VCaP (cell line): ENCODE measurements at regions not wholly inside any gene's neighbourhood (a gene's known extent, or its start where the extent isn't known, plus 50 kb on each side); places are given as distances from the start of the nearest gene placed in this dataset.

ENCODE experiments used
- H3K27ac ChIP-seq: fragments of 450-650 bp; 2 replicates; pipeline ENCODE4 v1.5.1; 2017
- TF ChIP-seq, protein P1 (sequence below): fragments of 450-650 bp; conservative IDR thresholded peaks from 2 replicates; pipeline ENCODE4 v1.5.1; 2017; ENCODE audit warnings: mild to moderate bottlenecking, moderate library complexity

DNA sequence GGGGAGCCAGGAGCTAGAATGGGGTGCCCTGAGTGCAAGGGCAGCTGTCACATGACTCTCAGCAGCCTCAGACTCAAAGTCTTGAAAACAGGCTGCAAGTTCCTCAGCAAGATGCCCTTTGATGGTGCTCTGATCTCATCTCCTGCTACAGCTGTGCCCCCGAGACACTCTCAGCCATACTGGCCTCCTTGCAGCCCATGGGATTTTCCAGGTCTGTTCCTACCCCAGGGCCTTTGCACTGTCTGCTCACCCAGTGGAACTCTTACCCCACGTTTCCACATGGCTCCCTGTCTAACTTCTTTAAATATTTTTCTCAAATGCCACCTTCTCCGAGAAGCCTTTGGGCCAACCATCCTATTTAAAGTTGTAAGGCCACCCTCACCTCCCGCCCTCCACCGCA, 146.9 kb downstream of the C16orf95 start:
- TF ChIP-seq, protein P1, sequence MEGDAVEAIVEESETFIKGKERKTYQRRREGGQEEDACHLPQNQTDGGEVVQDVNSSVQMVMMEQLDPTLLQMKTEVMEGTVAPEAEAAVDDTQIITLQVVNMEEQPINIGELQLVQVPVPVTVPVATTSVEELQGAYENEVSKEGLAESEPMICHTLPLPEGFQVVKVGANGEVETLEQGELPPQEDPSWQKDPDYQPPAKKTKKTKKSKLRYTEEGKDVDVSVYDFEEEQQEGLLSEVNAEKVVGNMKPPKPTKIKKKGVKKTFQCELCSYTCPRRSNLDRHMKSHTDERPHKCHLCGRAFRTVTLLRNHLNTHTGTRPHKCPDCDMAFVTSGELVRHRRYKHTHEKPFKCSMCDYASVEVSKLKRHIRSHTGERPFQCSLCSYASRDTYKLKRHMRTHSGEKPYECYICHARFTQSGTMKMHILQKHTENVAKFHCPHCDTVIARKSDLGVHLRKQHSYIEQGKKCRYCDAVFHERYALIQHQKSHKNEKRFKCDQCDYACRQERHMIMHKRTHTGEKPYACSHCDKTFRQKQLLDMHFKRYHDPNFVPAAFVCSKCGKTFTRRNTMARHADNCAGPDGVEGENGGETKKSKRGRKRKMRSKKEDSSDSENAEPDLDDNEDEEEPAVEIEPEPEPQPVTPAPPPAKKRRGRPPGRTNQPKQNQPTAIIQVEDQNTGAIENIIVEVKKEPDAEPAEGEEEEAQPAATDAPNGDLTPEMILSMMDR = no peak
- no peak overlapping the region for H3K27ac ChIP-seq

GRCh38 chr16:87171723-87172122, 145.5 kb downstream of the C16orf95 start:
- no peak overlapping the region for H3K27ac ChIP-seq
- TF ChIP-seq, protein P1 = no peak

DNA sequence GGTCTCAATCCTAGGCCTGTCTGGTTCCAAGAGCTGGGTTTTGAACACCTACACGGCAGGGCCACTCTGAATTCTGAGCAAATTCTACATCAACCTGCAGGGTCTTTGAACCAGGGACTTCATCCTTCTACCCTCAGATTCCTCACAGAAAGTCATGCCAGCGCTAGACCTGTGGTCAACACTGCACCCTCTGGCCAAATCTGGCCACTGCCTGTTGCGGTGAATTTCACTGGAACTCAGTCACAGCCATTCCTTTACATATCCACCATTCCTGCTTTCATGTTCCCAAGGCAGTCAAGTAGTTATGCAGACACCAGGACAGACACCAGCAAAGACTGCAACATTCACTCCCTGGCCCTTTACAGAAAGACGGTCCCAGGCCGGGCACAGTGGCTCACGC, 144.6 kb downstream of the C16orf95 start:
- H3K27ac ChIP-seq = no peak overlapping the region
- TF ChIP-seq, protein P1 = no peak

DNA sequence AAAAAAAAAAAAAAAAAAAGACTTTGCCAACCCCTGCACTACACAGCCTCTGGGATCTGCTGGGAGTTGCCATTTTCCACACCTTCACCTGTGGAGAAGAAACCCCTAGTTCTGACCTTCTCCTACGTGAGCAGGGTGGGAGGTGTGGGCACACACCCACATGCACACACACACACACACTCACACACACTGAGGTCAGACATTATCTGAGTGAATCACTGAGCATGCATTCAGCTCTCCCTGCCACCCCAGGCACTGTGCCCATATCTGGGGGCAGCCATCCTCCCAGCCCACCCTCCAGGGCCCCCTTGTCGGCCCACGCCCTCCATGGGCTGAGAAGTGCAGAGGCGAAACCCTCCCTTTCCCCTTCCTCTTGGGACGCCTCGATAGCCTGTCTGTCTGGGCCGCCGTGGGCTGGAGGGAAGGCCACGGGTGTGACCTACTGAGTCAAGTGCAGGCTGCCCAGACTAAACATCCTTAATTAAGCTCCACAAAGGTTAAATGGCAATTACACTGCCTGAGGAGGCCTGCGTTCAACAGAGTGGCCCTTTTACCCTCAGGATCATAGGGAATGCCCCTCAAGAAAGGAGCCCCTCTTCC, 143.8 kb downstream of the C16orf95 start:
- TF ChIP-seq, protein P1 = no peak
- H3K27ac ChIP-seq = no peak overlapping the region

- TF ChIP-seq, protein P1 = no peak
- no peak overlapping the region for H3K27ac ChIP-seq
Measured at GRCh38 chr16:87174061-87174460, 143.1 kb downstream of the C16orf95 start.

DNA sequence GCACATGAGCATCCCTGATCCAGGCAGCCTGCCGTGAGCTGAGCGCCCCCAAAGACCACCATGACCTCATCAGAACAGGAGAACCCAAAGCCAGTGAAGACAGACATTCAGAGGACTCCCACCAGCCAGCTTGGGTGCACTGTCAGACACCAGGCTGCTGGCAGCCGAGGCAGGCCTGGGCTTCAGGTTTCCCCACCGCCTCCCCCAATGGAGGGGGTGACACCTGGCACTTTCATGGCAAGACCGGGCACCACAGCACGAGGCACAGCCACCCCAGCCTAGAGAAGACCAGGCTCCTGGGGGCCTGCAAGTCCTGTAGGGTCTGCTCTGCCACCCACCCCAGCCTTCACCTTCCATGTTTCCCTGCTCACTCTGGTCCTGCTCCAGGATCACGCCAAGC, 140.5 kb downstream of the C16orf95 start:
- no peak overlapping the region for H3K27ac ChIP-seq
- TF ChIP-seq, protein P1 = no peak

- no peak overlapping the region for H3K27ac ChIP-seq
- TF ChIP-seq, protein P1 = no peak
Measured at GRCh38 chr16:87177673-87178072, 139.5 kb downstream of the C16orf95 start.
